ENCODE measurements at regions not wholly inside any gene's neighbourhood (a gene's known extent, or its start where the extent isn't known, plus 50 kb on each side); places are given as distances from the start of the nearest gene placed in this dataset.

- TF ChIP-seq CTCF (IDR thresholded peaks at IDR 0.05; ENCODE audit: insufficient read depth, low read length) = no peak
- no peak for TF ChIP-seq POLR2AphosphoS5 (IDR thresholded peaks at IDR 0.05; ENCODE audit: low read depth)
- no peak for TF ChIP-seq GABPA (IDR thresholded peaks at IDR 0.05; ENCODE audit: low read depth)
- no peak for TF ChIP-seq SPI1 (IDR thresholded peaks at IDR 0.05; ENCODE audit: borderline replicate concordance, low read depth)
Measured at GRCh38 chr6:156193381-156193780, 583.8 kb upstream of the ARID1B start.
